ENCODE measurements at regions not wholly inside any gene's neighbourhood (a gene's known extent, or its start where the extent isn't known, plus 50 kb on each side); places are given as distances from the start of the nearest gene placed in this dataset.

DNA sequence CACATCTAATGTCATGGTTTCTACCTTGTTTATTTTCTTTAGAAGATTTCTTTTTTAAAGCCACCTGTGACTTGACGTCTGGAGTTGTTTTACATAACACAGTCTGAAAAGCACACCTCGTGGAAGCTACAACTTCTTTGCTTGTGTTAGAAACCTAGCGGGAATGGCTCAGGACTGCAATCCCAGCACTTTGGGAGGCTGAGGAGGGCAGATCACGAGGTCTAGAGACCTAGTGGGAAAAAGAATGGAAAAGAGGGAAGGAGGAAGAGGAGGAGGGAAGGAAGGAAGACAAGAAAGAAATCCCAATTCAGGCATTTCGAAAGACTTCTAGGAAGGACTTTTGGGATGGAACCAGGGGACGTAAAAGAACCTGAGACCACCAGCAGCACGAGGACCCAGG lies 146.3 kb upstream of the CELF2 start:
- TF ChIP-seq, protein P1, sequence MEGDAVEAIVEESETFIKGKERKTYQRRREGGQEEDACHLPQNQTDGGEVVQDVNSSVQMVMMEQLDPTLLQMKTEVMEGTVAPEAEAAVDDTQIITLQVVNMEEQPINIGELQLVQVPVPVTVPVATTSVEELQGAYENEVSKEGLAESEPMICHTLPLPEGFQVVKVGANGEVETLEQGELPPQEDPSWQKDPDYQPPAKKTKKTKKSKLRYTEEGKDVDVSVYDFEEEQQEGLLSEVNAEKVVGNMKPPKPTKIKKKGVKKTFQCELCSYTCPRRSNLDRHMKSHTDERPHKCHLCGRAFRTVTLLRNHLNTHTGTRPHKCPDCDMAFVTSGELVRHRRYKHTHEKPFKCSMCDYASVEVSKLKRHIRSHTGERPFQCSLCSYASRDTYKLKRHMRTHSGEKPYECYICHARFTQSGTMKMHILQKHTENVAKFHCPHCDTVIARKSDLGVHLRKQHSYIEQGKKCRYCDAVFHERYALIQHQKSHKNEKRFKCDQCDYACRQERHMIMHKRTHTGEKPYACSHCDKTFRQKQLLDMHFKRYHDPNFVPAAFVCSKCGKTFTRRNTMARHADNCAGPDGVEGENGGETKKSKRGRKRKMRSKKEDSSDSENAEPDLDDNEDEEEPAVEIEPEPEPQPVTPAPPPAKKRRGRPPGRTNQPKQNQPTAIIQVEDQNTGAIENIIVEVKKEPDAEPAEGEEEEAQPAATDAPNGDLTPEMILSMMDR (IDR thresholded peaks at IDR 0.05), result no peak
- TF ChIP-seq POLR2A (IDR thresholded peaks at IDR 0.05), result no peak
